ENCODE measurements at regions not wholly inside any gene's neighbourhood (a gene's known extent, or its start where the extent isn't known, plus 50 kb on each side); places are given as distances from the start of the nearest gene placed in this dataset.

DNA sequence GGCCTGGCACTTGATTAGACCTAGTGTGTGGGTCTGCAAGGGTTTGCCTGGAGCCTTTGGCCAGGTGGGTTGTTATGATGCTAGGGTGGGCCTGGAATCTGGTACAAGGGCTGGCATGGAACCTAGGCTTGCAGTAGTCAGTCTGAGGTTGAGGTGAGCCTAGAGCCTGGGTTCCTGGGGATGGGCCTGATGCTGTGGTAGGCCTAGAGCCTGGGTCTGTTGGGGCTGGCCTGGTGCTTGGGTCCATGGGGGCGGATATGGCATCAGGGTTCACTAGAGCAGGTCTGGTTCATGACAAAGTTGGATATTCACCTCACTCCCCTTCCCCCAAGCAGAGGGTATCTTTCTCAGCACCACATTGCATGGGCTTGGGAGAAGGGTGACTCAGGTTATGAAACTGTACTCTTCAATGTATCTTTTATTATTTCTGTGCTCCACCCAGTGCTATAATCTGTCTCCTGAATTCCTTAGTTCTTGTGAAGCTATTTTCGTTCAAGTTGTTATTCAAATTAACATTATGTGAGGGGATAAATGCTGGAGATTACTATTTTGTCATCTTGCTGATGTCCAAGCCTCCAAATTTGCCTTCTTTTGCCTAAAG is 274.4 kb downstream of the NFKBIZ start:
- DNase-seq: no peak

- no peak for DNase-seq
Observed at GRCh38 chr3:102124282-102124681, 275.0 kb downstream of the NFKBIZ start.

GRCh38 chr3:102124704-102125103 is 275.4 kb downstream of the NFKBIZ start:
- DNase-seq: no peak

- DNase-seq: no peak
Observed at GRCh38 chr3:102125197-102125993, 276.1 kb downstream of the NFKBIZ start.

- DNase-seq: no peak
Observed at GRCh38 chr3:102125994-102126368, 276.7 kb downstream of the NFKBIZ start.

- peak in 1 of 2 donors; percentile 81 for DNase-seq
Observed at GRCh38 chr3:102129760-102130608, 280.7 kb downstream of the NFKBIZ start.

DNA sequence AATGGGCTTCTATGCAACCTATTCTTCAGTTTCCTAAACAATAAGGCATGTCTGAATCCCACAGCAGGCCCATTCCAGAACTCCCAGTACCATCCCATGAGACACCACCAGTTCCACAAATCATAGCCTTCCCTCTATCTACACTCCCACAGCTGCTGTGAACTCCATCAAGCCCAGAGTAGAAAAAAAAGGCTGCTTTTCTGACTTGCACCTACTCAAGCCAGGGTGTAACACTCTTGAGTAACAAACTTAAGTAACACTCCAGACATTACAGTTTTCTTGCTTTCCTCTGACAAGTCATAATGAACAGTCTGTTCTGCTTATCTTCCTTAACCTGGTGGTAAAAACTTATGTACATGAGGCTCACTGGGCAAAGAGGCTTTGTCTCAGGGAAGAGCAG is 283.1 kb downstream of the NFKBIZ start:
- DNase-seq: no peak

GRCh38 chr3:102133376-102133775 is 284.1 kb downstream of the NFKBIZ start:
- no peak for DNase-seq

DNA sequence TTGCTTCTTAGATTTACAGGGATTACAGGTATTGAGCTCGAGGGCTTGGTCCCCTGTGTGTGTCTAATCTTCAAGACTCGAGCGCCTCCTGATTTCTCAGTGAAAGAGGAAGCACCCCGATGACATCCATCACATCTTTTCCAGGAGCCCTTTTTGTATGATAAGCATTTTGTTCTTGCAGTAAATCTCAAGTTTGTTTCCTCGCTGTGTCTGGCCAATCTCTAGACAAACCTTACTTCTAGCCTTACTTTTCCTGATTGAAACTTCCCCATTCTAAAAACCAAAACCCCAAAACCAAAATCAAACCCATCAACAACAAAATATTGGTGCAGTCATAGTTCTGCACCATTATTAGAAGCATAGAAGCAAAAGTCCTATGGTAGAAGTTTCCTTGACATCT is 286.0 kb downstream of the NFKBIZ start:
- peak in 1 of 2 donors; percentile 50 for DNase-seq

- no peak for DNase-seq
Observed at GRCh38 chr3:102136183-102136582, 286.9 kb downstream of the NFKBIZ start.

DNA sequence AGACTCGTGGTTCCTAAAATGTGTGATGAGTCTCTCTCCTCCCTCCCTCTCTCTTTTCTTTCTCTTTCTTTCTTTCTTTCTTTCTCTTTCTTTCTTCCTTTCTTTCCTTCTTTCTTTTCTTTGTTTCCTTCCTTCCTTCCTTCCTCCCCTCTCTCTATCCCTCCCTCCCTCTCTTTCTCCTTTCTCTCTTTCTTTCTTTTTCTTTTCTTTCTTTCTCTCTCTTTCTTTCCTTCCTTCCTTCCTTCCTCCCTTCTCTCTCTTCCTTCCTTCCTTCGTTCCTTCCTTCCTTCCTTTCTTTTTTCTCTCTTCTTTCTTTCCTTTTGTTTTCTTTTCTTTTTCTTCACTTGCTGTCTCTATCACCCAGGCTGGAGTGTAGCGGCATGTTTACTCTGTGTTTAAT is 290.8 kb downstream of the NFKBIZ start:
- no peak for DNase-seq

GRCh38 chr3:102141096-102141927 is 292.0 kb downstream of the NFKBIZ start:
- DNase-seq: no peak

DNA sequence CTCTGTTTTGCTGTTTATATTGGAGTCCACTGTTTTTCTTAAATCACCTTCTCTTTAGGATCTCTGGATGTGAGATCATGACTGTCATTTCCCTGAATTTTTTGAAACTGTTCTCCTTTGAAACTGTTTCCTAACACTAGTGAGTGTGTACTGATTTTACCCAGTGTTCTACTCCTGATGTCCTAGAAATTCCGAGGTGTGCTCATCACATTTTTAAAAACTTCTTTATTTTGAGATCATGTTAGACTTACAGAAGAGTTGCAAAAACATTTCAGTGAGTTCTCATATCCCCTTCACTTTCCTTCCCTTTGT is 292.6 kb downstream of the NFKBIZ start:
- DNase-seq: no peak

- no peak for DNase-seq
Observed at GRCh38 chr3:102142379-102143060, 292.3 kb upstream of the ZPLD1 start.

GRCh38 chr3:102143536-102143935 is 291.3 kb upstream of the ZPLD1 start:
- no peak for DNase-seq

DNA sequence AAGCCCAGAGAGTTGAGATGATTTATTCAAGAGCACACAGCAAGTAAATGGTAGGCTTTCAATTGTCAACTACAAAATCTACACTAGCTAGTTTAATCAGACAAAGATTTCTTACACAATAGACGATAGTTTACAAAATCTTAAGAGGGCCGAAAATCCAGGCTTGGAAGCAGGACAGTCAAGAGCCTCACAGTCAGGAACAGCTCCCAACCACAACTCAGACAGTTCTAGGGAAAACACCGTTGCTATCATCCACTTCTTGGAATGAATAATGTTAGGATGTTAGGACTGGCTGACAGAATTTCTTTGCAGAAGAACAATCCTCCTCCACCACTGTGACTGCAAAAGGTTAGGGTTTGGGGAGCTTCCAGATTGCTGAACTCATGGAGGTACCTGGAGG is 290.8 kb upstream of the ZPLD1 start:
- DNase-seq: no peak

- no peak for DNase-seq
Observed at GRCh38 chr3:102148598-102149337, 286.0 kb upstream of the ZPLD1 start.

DNA sequence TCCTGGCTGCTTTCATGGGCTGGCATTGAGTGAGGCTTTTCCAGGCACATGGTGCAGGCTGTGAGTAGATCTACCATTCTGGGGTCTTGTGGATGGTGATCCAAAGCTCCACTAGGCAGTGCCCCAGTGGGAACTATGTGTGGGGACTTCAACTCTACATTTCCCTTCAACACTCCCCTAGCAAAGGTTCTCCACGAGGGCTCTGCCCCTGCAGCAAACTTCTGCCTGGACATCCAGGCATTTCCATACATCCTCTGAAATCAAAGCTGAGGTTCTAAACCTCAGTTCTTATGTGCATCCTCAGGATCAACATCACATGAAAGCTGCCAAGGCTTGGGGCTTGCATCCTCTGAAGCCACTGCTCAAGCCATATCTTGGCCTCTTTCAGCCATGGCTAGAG is 282.9 kb upstream of the ZPLD1 start:
- DNase-seq: no peak

- DNase-seq: peak in 1 of 2 donors; percentile 31
Observed at GRCh38 chr3:102156426-102156825, 278.4 kb upstream of the ZPLD1 start.

- DNase-seq: no peak
Observed at GRCh38 chr3:102158080-102158740, 276.6 kb upstream of the ZPLD1 start.

DNA sequence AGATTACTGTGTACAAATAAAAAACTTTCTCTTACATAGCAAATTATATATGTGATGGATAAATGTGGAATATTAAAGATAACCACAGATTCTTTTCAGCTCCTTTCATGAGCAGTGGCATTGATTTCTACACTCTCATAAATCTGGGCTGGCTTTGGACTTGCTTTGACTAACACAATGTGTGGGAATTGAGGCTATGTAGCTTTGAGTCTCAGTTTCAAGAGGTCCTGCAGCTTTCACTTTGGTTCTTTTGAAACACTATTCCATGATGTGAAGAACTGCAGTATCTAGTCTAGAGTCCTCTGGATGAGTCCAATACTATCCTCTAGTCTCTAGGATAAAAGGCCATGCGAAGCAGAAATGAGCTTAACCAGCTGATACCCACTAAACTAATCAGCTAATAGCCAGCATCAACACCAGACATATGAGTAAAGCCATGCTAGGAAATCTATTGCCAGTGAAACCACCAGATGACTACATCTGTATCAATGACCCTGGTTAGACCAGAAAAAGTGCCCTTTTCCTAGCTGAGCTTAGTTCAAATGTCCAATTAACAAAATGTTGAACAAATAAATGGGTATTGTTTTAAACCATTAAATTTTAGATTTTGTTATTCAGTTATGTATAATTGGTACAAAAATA is 274.9 kb upstream of the ZPLD1 start:
- DNase-seq: no peak

All from bone marrow (tissue), 2 donors.